Hepatocyte (in vitro differentiated cells): ENCODE measurements at regions not wholly inside any gene's neighbourhood (a gene's known extent, or its start where the extent isn't known, plus 50 kb on each side); places are given as distances from the start of the nearest gene placed in this dataset.

Experiments used
- DNase-seq: peaks from one replicate; pipeline ENCODE4 v3.0.0-alpha.2; 2016; ENCODE audit warnings: low spot score
- H2AFZ ChIP-seq: fragments of 200-600 bp; sonication (generic); 2 replicates; pipeline ENCODE4 v1.6.0; 2016; ENCODE audit warnings: antibody characterized with exemption, mild to moderate bottlenecking
- H3K27ac ChIP-seq: fragments of 200-600 bp; sonication (generic); 2 replicates; pipeline ENCODE4 v1.5.1; 2016; ENCODE audit warnings: mild to moderate bottlenecking
- H3K27me3 ChIP-seq: fragments of 200-600 bp; sonication (generic); 2 replicates; pipeline ENCODE4 v1.6.1; 2016
- H3K36me3 ChIP-seq: fragments of 200-600 bp; sonication (generic); replicated peaks from 2 replicates; pipeline ENCODE4 v1.5.1; 2016; ENCODE audit warnings: low read depth; ENCODE audit not compliant: insufficient read depth
- H3K4me1 ChIP-seq: fragments of 200-600 bp; sonication (generic); 2 replicates; pipeline ENCODE4 v1.5.1; 2016; ENCODE audit warnings: mild to moderate bottlenecking, moderate library complexity; ENCODE audit not compliant: insufficient read depth
- H3K4me2 ChIP-seq: fragments of 200-600 bp; sonication (generic); 2 replicates; pipeline ENCODE4 v1.6.0; 2016
- H3K4me3 ChIP-seq: fragments of 200-600 bp; sonication (generic); 2 replicates; pipeline ENCODE4 v1.5.1; 2016; ENCODE audit warnings: mild to moderate bottlenecking
- H3K79me2 ChIP-seq: fragments of 200-600 bp; sonication (generic); 2 replicates; pipeline ENCODE4 v1.6.0; 2017; ENCODE audit warnings: mild to moderate bottlenecking
- H3K9me2 ChIP-seq: fragments of 200-600 bp; sonication (generic); replicated peaks from 2 replicates; pipeline ENCODE4 v1.6.0; 2017; ENCODE audit warnings: mild to moderate bottlenecking; ENCODE audit not compliant: insufficient read depth
- H3K9me3 ChIP-seq: fragments of 200-600 bp; sonication (generic); 2 replicates; pipeline ENCODE4 v1.5.1; 2016; ENCODE audit warnings: low read depth, mild to moderate bottlenecking
- H4K20me1 ChIP-seq: fragments of 200-600 bp; sonication (generic); 2 replicates; pipeline ENCODE4 v1.6.0; 2016; ENCODE audit warnings: mild to moderate bottlenecking; ENCODE audit not compliant: insufficient read depth, poor library complexity, severe bottlenecking
- CTCF ChIP-seq: fragments of 200-600 bp; sonication (generic); IDR thresholded peaks from 2 replicates; pipeline ENCODE4 v1.5.1; 2016; ENCODE audit warnings: antibody characterized with exemption, mild to moderate bottlenecking; ENCODE audit not compliant: poor library complexity
- EZH2 ChIP-seq: fragments of 200-600 bp; sonication (generic); IDR thresholded peaks from 2 replicates; pipeline ENCODE4 v1.6.1; 2016; ENCODE audit warnings: antibody characterized with exemption, mild to moderate bottlenecking, borderline replicate concordance
- EZH2phosphoT487 ChIP-seq: fragments of 200-600 bp; sonication (generic); IDR thresholded peaks from one replicate; pipeline ENCODE4 v1.6.1; 2018; ENCODE audit warnings: antibody characterized with exemption, mild to moderate bottlenecking, low read depth, moderate library complexity; ENCODE audit not compliant: unreplicated experiment, severe bottlenecking
- WGBS: methylation state at CpG from one replicate; pipeline ENCODE4 v1.1.6; 2016; ENCODE audit warnings: low lambda C conversion rate; ENCODE audit errors: missing lambda C conversion rate; 5-methylcytosine and 5-hydroxymethylcytosine counted together

- 85% methylated on average over 2 of the region's 2 CpGs for WGBS
- DNase-seq = no peak
- TF ChIP-seq EZH2phosphoT487 = no peak
- TF ChIP-seq CTCF = no peak
- TF ChIP-seq EZH2 = no peak
- Histone ChIP-seq H3K9me2 (no peaks in the 10 kb centered on the region), H3K27me3 (no peaks in the 10 kb centered on the region), H3K4me2 (no peak overlapping the region), H3K27ac (no peak overlapping the region), H4K20me1 (no peaks in the 10 kb centered on the region), H2AFZ (no peak overlapping the region), H3K79me2 (no peaks in the 10 kb centered on the region), H3K36me3 (no peaks in the 10 kb centered on the region), H3K4me3 (no peak overlapping the region), H3K9me3 (no peaks in the 10 kb centered on the region), H3K4me1 (no peaks in the 10 kb centered on the region)
These were observed 145.7 kb upstream of the SRD5A2 start for GRCh38 chr2:31726457-31726856.

- H3K4me2 ChIP-seq = no peak overlapping the region
- H3K27me3 ChIP-seq = no peaks in the 10 kb centered on the region
- no peaks in the 10 kb centered on the region for H3K36me3 ChIP-seq
- no peaks in the 10 kb centered on the region for H3K79me2 ChIP-seq
- H3K9me2 ChIP-seq = no peaks in the 10 kb centered on the region
- no peak overlapping the region for H3K4me3 ChIP-seq
- no peak overlapping the region for H3K27ac ChIP-seq
- no peak for DNase-seq
- no peaks in the 10 kb centered on the region for H3K4me1 ChIP-seq
- H3K9me3 ChIP-seq = no peaks in the 10 kb centered on the region
- 75% methylated on average over 3 of the region's 3 CpGs for WGBS
- no peaks in the 10 kb centered on the region for H4K20me1 ChIP-seq
- TF ChIP-seq EZH2phosphoT487 (no peak), CTCF (no peak), EZH2 (no peak)
- no peak overlapping the region for H2AFZ ChIP-seq
These were observed 144.7 kb upstream of the SRD5A2 start for GRCh38 chr2:31725444-31725843.

DNA sequence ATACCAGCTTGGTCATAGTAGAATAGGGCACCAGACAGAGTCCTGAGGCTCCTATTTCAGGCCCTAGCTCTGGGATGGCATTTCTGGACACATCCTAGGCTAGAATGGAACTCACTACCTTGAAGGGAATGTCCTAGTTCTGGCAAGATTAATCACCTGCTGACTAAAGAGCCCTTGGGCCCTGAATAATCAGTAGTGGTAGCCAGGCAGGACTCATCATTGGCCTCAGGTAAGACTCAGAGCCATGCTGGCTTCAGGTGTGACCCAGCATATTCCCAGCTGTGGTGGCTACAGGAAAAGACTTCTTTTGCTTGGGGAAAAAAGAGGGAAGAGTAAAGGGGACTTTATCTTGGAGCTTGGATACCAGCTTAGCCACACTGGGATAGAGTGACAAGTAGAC is 131.0 kb upstream of the SRD5A2 start:
- H3K4me1 ChIP-seq = no peaks in the 10 kb centered on the region
- H3K36me3 ChIP-seq = no peaks in the 10 kb centered on the region
- no peak overlapping the region for H3K27ac ChIP-seq
- no peaks in the 10 kb centered on the region for H3K9me2 ChIP-seq
- TF ChIP-seq CTCF (no peak), EZH2 (no peak), EZH2phosphoT487 (no peak)
- H3K9me3 ChIP-seq = no peaks in the 10 kb centered on the region
- no peak overlapping the region for H2AFZ ChIP-seq
- no peaks in the 10 kb centered on the region for H3K27me3 ChIP-seq
- no peaks in the 10 kb centered on the region for H4K20me1 ChIP-seq
- DNase-seq = no peak
- no peak overlapping the region for H3K4me3 ChIP-seq
- H3K79me2 ChIP-seq = no peaks in the 10 kb centered on the region
- no peak overlapping the region for H3K4me2 ChIP-seq

- Histone ChIP-seq H3K79me2 (no peaks in the 10 kb centered on the region), H3K4me2 (no peak overlapping the region), H2AFZ (no peak overlapping the region), H3K36me3 (no peaks in the 10 kb centered on the region), H4K20me1 (no peaks in the 10 kb centered on the region), H3K27ac (no peak overlapping the region), H3K4me3 (no peak overlapping the region), H3K4me1 (no peaks in the 10 kb centered on the region), H3K27me3 (no peaks in the 10 kb centered on the region), H3K9me2 (no peaks in the 10 kb centered on the region), H3K9me3 (no peaks in the 10 kb centered on the region)
- DNase-seq = no peak
- TF ChIP-seq EZH2phosphoT487 = no peak
- TF ChIP-seq CTCF = no peak
- TF ChIP-seq EZH2 = no peak
- 84% methylated on average over 2 of the region's 2 CpGs for WGBS
These were observed 129.4 kb upstream of the SRD5A2 start for GRCh38 chr2:31710121-31710520.
